HEK293 (cell line): ENCODE measurements at regions not wholly inside any gene's neighbourhood (a gene's known extent, or its start where the extent isn't known, plus 50 kb on each side); places are given as distances from the start of the nearest gene placed in this dataset.

Experiments used
- CTCF ChIP-seq: fragments of 450-650 bp; formaldehyde crosslinking; IDR thresholded peaks from 2 replicates; pipeline ENCODE4 v1.5.1; 2016; ENCODE audit warnings: missing biosample characterization, missing genetic modification characterization
- ELK4 ChIP-seq: IDR thresholded peaks from 2 replicates; pipeline ENCODE4 v1.6.1; 2011; ENCODE audit warnings: mild to moderate bottlenecking, low read depth, low read length, borderline replicate concordance
- MYNN ChIP-seq: fragments of 450-650 bp; formaldehyde crosslinking; IDR thresholded peaks from 2 replicates; pipeline ENCODE4 v1.5.1; 2016; ENCODE audit warnings: missing biosample characterization, missing genetic modification characterization, borderline replicate concordance
- REST ChIP-seq: fragments of 450-650 bp; formaldehyde crosslinking; IDR thresholded peaks from 2 replicates; pipeline ENCODE4 v1.5.1; 2016; ENCODE audit warnings: missing biosample characterization, missing genetic modification characterization
- TSHZ1 ChIP-seq: fragments of 450-650 bp; formaldehyde crosslinking; IDR thresholded peaks from 2 replicates; pipeline ENCODE4 v1.5.1; 2016; ENCODE audit warnings: missing biosample characterization, missing genetic modification characterization, borderline replicate concordance
- YY2 ChIP-seq: fragments of 450-650 bp; formaldehyde crosslinking; IDR thresholded peaks from 2 replicates; pipeline ENCODE4 v1.5.1; 2016; ENCODE audit warnings: missing biosample characterization, missing genetic modification characterization
- ZBTB7A ChIP-seq: fragments of 450-650 bp; formaldehyde crosslinking; IDR thresholded peaks from 2 replicates; pipeline ENCODE4 v1.5.1; 2016; ENCODE audit warnings: low read depth, missing biosample characterization, missing genetic modification characterization
- ZNF121 ChIP-seq: fragments of 450-650 bp; formaldehyde crosslinking; IDR thresholded peaks from 2 replicates; pipeline ENCODE4 v1.5.1; 2016; ENCODE audit warnings: missing biosample characterization, missing genetic modification characterization
- ZNF175 ChIP-seq: fragments of 450-650 bp; formaldehyde crosslinking; IDR thresholded peaks from 2 replicates; pipeline ENCODE4 v1.5.1; 2016; ENCODE audit warnings: missing biosample characterization, missing genetic modification characterization
- ZNF513 ChIP-seq: fragments of 450-650 bp; IDR thresholded peaks from 2 replicates; pipeline ENCODE4 v1.5.1; 2018; ENCODE audit warnings: missing biosample characterization, missing genetic modification characterization
- ZNF792 ChIP-seq: fragments of 450-650 bp; formaldehyde crosslinking; IDR thresholded peaks from 2 replicates; pipeline ENCODE4 v1.5.1; 2016; ENCODE audit warnings: missing biosample characterization, missing genetic modification characterization

- TF ChIP-seq ZBTB7A (no peak), MYNN (tag by site-specific recombination) (no peak), CTCF (tag by site-specific recombination) (no peak), YY2 (tag by site-specific recombination) (no peak), ELK4 (no peak), REST (tag by site-specific recombination) (no peak), ZNF121 (tag by site-specific recombination) (no peak), ZNF513 (no peak), ZNF792 (tag by site-specific recombination) (no peak), TSHZ1 (tag by site-specific recombination) (no peak), ZNF175 (tag by site-specific recombination) (no peak)
Measured at GRCh38 chr1:73066866-73067265, 784.5 kb upstream of the NEGR1 start.
